Neuronal stem cell (in vitro differentiated cells): ENCODE measurements at regions not wholly inside any gene's neighbourhood (a gene's known extent, or its start where the extent isn't known, plus 50 kb on each side); places are given as distances from the start of the nearest gene placed in this dataset.
"Not testable (repeated sequence)": the region's sequence is repeated elsewhere in the genome, so short reads cannot be mapped to it uniquely, and the experiment has no call there.

Source experiments
- DNase-seq: peaks from one replicate; pipeline ENCODE4 v3.0.0-alpha.2; 2013; ENCODE audit warnings: low spot score
- H2AFZ ChIP-seq: one replicate; pipeline ENCODE4 v1.6.1; 2013; ENCODE audit warnings: mild to moderate bottlenecking, low read length, inconsistent platforms
- H2AK5ac ChIP-seq: 2 replicates; pipeline ENCODE4 v1.6.1; 2013; ENCODE audit warnings: low read depth, mild to moderate bottlenecking, inconsistent platforms, low read length, moderate library complexity, mixed read lengths
- H2BK120ac ChIP-seq: 2 replicates; pipeline ENCODE4 v1.6.1; 2013; ENCODE audit warnings: low read depth, mild to moderate bottlenecking, inconsistent platforms, low read length, moderate library complexity, mixed read lengths
- H2BK12ac ChIP-seq: one replicate; pipeline ENCODE4 v1.6.1; 2013; ENCODE audit warnings: low read length, inconsistent platforms
- H2BK15ac ChIP-seq: 2 replicates; pipeline ENCODE4 v1.6.1; 2013; ENCODE audit warnings: mild to moderate bottlenecking, low read length, inconsistent platforms, mixed read lengths
- H2BK5ac ChIP-seq: one replicate; pipeline ENCODE4 v1.6.1; 2013; ENCODE audit warnings: inconsistent platforms, mild to moderate bottlenecking, low read length, moderate library complexity
- H3K14ac ChIP-seq: one replicate; pipeline ENCODE4 v1.6.1; 2013; ENCODE audit warnings: low read length, inconsistent platforms
- H3K18ac ChIP-seq: 2 replicates; pipeline ENCODE4 v1.6.1; 2013; ENCODE audit warnings: low read length, inconsistent platforms
- H3K23ac ChIP-seq: 2 replicates; pipeline ENCODE4 v1.6.1; 2013; ENCODE audit warnings: low read depth, mild to moderate bottlenecking, mixed read lengths, low read length, inconsistent platforms; ENCODE audit not compliant: poor library complexity
- H3K27ac ChIP-seq: replicated peaks from 3 replicates; pipeline ENCODE4 v1.5.1; 2013; ENCODE audit warnings: low read length, inconsistent platforms
- H3K27me3 ChIP-seq, 3 experiments: 2 replicates each; pipeline ENCODE4 v1.6.1; 2013; ENCODE audit warnings: low read length in 3 of 3, mild to moderate bottlenecking in 2 of 3, inconsistent platforms in 1 of 3, low read depth in 1 of 3, mixed read lengths in 1 of 3, moderate library complexity in 1 of 3; ENCODE audit not compliant: control insufficient read depth in 3 of 3, insufficient read depth in 3 of 3
- H3K36me3 ChIP-seq, 2 donors: replicated peaks in 1 of 2; 2 replicates each; pipeline ENCODE4 v1.6.1; 2013; ENCODE audit warnings: low read length in 2 of 2; ENCODE audit not compliant: control insufficient read depth in 2 of 2, insufficient read depth in 2 of 2
- H3K4ac ChIP-seq: 2 replicates; pipeline ENCODE4 v1.6.1; 2013; ENCODE audit warnings: inconsistent platforms, mild to moderate bottlenecking, low read length, moderate library complexity
- H3K4me1 ChIP-seq, 2 donors: 1 replicate in 1 of 2; 2 replicates in 1 of 2; pipeline ENCODE4 v1.6.1; 2013; ENCODE audit warnings: low read length in 2 of 2, low read depth in 1 of 2; ENCODE audit not compliant: control insufficient read depth in 2 of 2, insufficient read depth in 1 of 2
- H3K4me2 ChIP-seq: one replicate; pipeline ENCODE4 v1.6.1; 2013; ENCODE audit warnings: mild to moderate bottlenecking, low read length, inconsistent platforms; ENCODE audit not compliant: insufficient read depth, poor library complexity, severe bottlenecking
- H3K4me3 ChIP-seq, 2 donors: 2 replicates each; pipeline ENCODE4 v1.5.1; 2013; ENCODE audit warnings: low read length in 2 of 2, mild to moderate bottlenecking in 2 of 2, inconsistent platforms in 1 of 2, moderate library complexity in 1 of 2
- H3K79me1 ChIP-seq: one replicate; pipeline ENCODE4 v1.6.1; 2013; ENCODE audit warnings: low read depth, mild to moderate bottlenecking, inconsistent platforms, low read length, moderate library complexity
- H3K9ac ChIP-seq: one replicate; pipeline ENCODE4 v1.6.1; 2013; ENCODE audit warnings: mild to moderate bottlenecking, low read depth, low read length, inconsistent platforms; ENCODE audit not compliant: poor library complexity
- H3K9me3 ChIP-seq, 2 donors: replicated peaks in 1 of 2; 2 replicates each; pipeline versions ENCODE3 to v1.6.1; 2013; ENCODE audit warnings: low read length in 2 of 2, mild to moderate bottlenecking in 2 of 2, inconsistent platforms in 1 of 2, low read depth in 1 of 2, mixed read lengths in 1 of 2, moderate library complexity in 1 of 2; ENCODE audit not compliant: control insufficient read depth in 2 of 2, insufficient read depth in 1 of 2
- H4K8ac ChIP-seq: one replicate; pipeline ENCODE4 v1.6.1; 2013; ENCODE audit warnings: low read depth, mild to moderate bottlenecking, inconsistent platforms, low read length, moderate library complexity
- H4K91ac ChIP-seq: one replicate; pipeline ENCODE4 v1.6.1; 2013; ENCODE audit warnings: low read length, low read depth, mild to moderate bottlenecking, inconsistent platforms; ENCODE audit not compliant: poor library complexity
- WGBS, 2 donors: extraction: QIAGEN DNeasy Blood & Tissue Kit; methylation state at CpG; one replicate each; pipeline ENCODE4 v1.1.7; 2013; ENCODE audit warnings: missing lambda C conversion rate in 2 of 2, mixed read lengths in 1 of 2; ENCODE audit not compliant: insufficient read length in 2 of 2, insufficient replicate concordance in 1 of 2; ENCODE audit errors: extremely low coverage in 2 of 2; 5-methylcytosine and 5-hydroxymethylcytosine counted together

DNA sequence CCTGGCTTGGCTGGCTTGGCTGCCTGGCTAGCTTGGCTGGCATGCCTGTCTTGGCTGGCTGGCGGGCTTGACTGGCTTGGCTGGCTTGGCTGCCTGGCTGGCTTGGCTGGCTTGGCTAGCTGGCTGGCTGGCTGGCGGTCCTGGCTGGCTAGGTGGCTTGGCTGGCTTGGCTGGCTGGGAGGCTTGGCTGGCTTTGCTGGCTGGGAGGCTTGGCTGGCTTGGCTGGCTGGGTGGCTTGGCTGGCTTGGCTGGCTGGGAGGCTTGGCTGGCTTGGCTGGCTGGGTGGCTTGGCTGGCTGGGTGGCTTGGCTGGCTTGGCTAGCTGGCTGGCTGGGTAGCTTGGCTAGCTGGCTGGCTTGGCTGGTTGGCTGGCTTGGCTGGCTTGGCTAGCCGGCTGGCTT lies 2824.5 kb downstream of the RPIA start:
- not testable (repeated sequence) for H3K79me1 ChIP-seq, H3K27ac ChIP-seq, H3K18ac ChIP-seq, H4K91ac ChIP-seq, DNase-seq, H3K4me3 ChIP-seq, H4K8ac ChIP-seq, H3K27me3 ChIP-seq, H3K4ac ChIP-seq, H2AK5ac ChIP-seq, H3K4me2 ChIP-seq, H3K14ac ChIP-seq, H2BK120ac ChIP-seq, H3K23ac ChIP-seq, H3K4me1 ChIP-seq, H3K36me3 ChIP-seq, H2BK12ac ChIP-seq, H3K9me3 ChIP-seq, H3K9ac ChIP-seq, H2BK15ac ChIP-seq, H2BK5ac ChIP-seq, H2AFZ ChIP-seq
- no CpG with 5 or more reads among the region's 3 CpGs for WGBS, 2 donors

GRCh38 chr2:91516669-91517068 lies 2825.2 kb downstream of the RPIA start:
- not testable (repeated sequence) for H4K91ac ChIP-seq, H2BK120ac ChIP-seq, H3K23ac ChIP-seq, H3K27me3 ChIP-seq, H3K9ac ChIP-seq, H3K18ac ChIP-seq, DNase-seq, H3K4me3 ChIP-seq, H3K4ac ChIP-seq, H3K9me3 ChIP-seq, H2BK12ac ChIP-seq, H3K4me1 ChIP-seq, H2AK5ac ChIP-seq, H3K36me3 ChIP-seq, H3K79me1 ChIP-seq, H4K8ac ChIP-seq, H2BK5ac ChIP-seq, H2BK15ac ChIP-seq, H3K27ac ChIP-seq, H3K4me2 ChIP-seq, H2AFZ ChIP-seq, H3K14ac ChIP-seq
- no CpG with 5 or more reads among the region's 6 CpGs for WGBS, 2 donors

DNA sequence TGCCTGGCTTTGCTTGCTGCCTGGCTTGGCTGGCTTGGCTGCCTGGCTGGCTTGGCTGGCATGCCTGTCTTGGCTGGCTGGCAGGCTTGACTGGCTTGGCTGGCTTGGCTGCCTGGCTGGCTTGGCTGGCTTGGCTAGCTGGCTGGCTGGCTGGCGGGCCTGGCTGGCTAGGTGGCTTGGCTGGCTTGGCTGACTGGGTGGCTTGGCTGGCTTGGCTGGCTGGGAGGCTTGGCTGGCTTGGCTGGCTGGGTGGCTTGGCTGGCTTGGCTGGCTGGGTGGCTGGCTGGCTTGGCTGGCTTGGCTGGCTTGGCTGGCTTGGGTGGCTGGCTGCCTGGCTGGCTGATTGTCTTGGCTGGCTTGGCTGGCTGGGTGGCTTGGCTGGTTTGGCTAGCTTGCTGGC lies 2826.4 kb downstream of the RPIA start:
- not testable (repeated sequence) for H3K14ac ChIP-seq, H2BK12ac ChIP-seq, H2BK5ac ChIP-seq, H3K18ac ChIP-seq, H3K79me1 ChIP-seq, H3K36me3 ChIP-seq, DNase-seq, H3K4me3 ChIP-seq, H2BK120ac ChIP-seq, H3K4me1 ChIP-seq, H2AFZ ChIP-seq, H3K27ac ChIP-seq, H3K4me2 ChIP-seq, H4K91ac ChIP-seq, H2AK5ac ChIP-seq, H3K9me3 ChIP-seq, H3K4ac ChIP-seq, H3K27me3 ChIP-seq, H4K8ac ChIP-seq, H2BK15ac ChIP-seq, H3K9ac ChIP-seq, H3K23ac ChIP-seq
- WGBS, 2 donors, result no CpG with 5 or more reads among the region's 1 CpG

GRCh38 chr2:91518361-91518981 lies 2827.0 kb downstream of the RPIA start:
- not testable (repeated sequence) for H2AK5ac ChIP-seq, H3K23ac ChIP-seq, H3K79me1 ChIP-seq, H2BK15ac ChIP-seq, H2BK12ac ChIP-seq, H3K9me3 ChIP-seq, H3K4me3 ChIP-seq, H3K27ac ChIP-seq, H3K4me2 ChIP-seq, H2BK5ac ChIP-seq, H3K27me3 ChIP-seq, H3K4me1 ChIP-seq, DNase-seq, H3K14ac ChIP-seq, H2AFZ ChIP-seq, H2BK120ac ChIP-seq, H4K91ac ChIP-seq, H4K8ac ChIP-seq, H3K9ac ChIP-seq, H3K4ac ChIP-seq, H3K18ac ChIP-seq, H3K36me3 ChIP-seq
- no CpG with 5 or more reads among the region's 5 CpGs for WGBS, 2 donors
